22Rv1 (cell line): ENCODE measurements at regions not wholly inside any gene's neighbourhood (a gene's known extent, or its start where the extent isn't known, plus 50 kb on each side); places are given as distances from the start of the nearest gene placed in this dataset.

Source experiments
- ZFX ChIP-seq: fragments of 450-650 bp; IDR thresholded peaks from 2 replicates; pipeline ENCODE4 v1.6.1; 2017; ENCODE audit warnings: antibody characterized with exemption, borderline replicate concordance
- TF ChIP-seq, protein P1 (sequence below): fragments of 450-650 bp; IDR thresholded peaks from 2 replicates; pipeline ENCODE4 v1.5.1; 2017; ENCODE audit warnings: mild to moderate bottlenecking

DNA sequence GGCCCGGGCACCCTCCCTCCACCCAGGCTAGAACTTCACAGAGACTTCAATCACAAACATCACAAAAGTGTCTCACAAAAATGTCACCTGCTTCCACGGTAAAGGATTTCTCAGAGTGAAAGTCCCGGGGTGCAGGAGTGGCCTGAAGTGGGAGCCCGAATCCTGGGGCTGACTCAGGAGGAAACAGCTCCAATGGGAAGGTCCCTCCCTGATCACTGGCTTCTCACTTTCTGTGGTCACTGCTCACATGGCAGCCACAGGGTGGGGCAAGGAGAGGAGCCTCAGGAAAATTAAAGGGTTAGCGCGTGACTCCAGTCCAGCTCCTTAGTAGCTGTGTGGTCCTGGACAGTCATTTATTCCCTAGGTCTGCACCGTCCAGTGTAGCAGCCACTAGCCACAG, 564.5 kb upstream of the B3GAT1 start:
- TF ChIP-seq, protein P1, sequence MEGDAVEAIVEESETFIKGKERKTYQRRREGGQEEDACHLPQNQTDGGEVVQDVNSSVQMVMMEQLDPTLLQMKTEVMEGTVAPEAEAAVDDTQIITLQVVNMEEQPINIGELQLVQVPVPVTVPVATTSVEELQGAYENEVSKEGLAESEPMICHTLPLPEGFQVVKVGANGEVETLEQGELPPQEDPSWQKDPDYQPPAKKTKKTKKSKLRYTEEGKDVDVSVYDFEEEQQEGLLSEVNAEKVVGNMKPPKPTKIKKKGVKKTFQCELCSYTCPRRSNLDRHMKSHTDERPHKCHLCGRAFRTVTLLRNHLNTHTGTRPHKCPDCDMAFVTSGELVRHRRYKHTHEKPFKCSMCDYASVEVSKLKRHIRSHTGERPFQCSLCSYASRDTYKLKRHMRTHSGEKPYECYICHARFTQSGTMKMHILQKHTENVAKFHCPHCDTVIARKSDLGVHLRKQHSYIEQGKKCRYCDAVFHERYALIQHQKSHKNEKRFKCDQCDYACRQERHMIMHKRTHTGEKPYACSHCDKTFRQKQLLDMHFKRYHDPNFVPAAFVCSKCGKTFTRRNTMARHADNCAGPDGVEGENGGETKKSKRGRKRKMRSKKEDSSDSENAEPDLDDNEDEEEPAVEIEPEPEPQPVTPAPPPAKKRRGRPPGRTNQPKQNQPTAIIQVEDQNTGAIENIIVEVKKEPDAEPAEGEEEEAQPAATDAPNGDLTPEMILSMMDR, result no peak
- no peak for TF ChIP-seq ZFX
